Stimulated activated naive CD8-positive, alpha-beta T cell treated with anti-CD3 and anti-CD28 coated beads, Interleukin-15, amount 100 ng/mL, for 72 hours (primary cell): ENCODE measurements at regions not wholly inside any gene's neighbourhood (a gene's known extent, or its start where the extent isn't known, plus 50 kb on each side); places are given as distances from the start of the nearest gene placed in this dataset.
"Not testable (repeated sequence)": the region's sequence is repeated elsewhere in the genome, so short reads cannot be mapped to it uniquely, and the experiment has no call there.

ENCODE experiments used
- ATAC-seq: fragments of 150-1000 bp; cut with Tn5 transposase; 2 replicates; pipeline ENCODE4 v1.10.0; 2021; ENCODE audit warnings: mild to moderate bottlenecking, moderate library complexity
- DNase-seq, 2 donors: peaks; one replicate each; pipeline ENCODE4 v3.0.0; 2021 to 2022
- H3K27ac Mint-ChIP-seq, 2 donors: one replicate each; pipeline ENCODE4 v1.8.0; 2022; ENCODE audit warnings: mild to moderate bottlenecking in 2 of 2, mixed read lengths in 2 of 2, moderate library complexity in 2 of 2
- H3K27me3 Mint-ChIP-seq: one replicate; pipeline ENCODE4 v1.8.0; 2022; ENCODE audit warnings: mixed read lengths
- H3K4me1 Mint-ChIP-seq: one replicate; pipeline ENCODE4 v1.8.0; 2022; ENCODE audit warnings: mild to moderate bottlenecking, mixed read lengths
- H3K4me3 Mint-ChIP-seq, 2 donors: one replicate each; pipeline ENCODE4 v1.8.0; 2022; ENCODE audit warnings: mild to moderate bottlenecking in 2 of 2, mixed read lengths in 2 of 2, moderate library complexity in 1 of 2
- H3K9me3 Mint-ChIP-seq, 2 donors: one replicate each; pipeline ENCODE4 v1.8.0; 2022; ENCODE audit warnings: mixed read lengths in 2 of 2

- H3K4me1 Mint-ChIP-seq, result no peaks in the 10 kb centered on the region
- no peak overlapping the region for H3K27ac Mint-ChIP-seq
- H3K4me3 Mint-ChIP-seq, result no peak overlapping the region
- no peak for DNase-seq
- no peak for ATAC-seq
- peaks cover 12 to 30% of the 10 kb centered on the region in 2 donors for H3K9me3 Mint-ChIP-seq
- no peaks in the 10 kb centered on the region for H3K27me3 Mint-ChIP-seq
Observed at GRCh38 chr14:45658226-45658916, 405.4 kb upstream of the MIS18BP1 start.

- Mint-ChIP-seq H3K4me3 (no peak overlapping the region), H3K27me3 (no peaks in the 10 kb centered on the region), H3K9me3 (peaks cover 6 to 14% of the 10 kb centered on the region in 2 donors), H3K27ac (no peak overlapping the region), H3K4me1 (no peaks in the 10 kb centered on the region)
- DNase-seq (no peak), ATAC-seq (no peak)
Observed at GRCh38 chr14:45651890-45652289, 398.9 kb upstream of the MIS18BP1 start.

GRCh38 chr14:45650754-45651153 lies 397.8 kb upstream of the MIS18BP1 start:
- Mint-ChIP-seq H3K27ac (no peak overlapping the region), H3K4me1 (no peaks in the 10 kb centered on the region), H3K9me3 (peaks cover 6 to 14% of the 10 kb centered on the region in 2 donors), H3K27me3 (no peaks in the 10 kb centered on the region), H3K4me3 (no peak overlapping the region)
- ATAC-seq (no peak), DNase-seq (no peak)

- H3K4me3 Mint-ChIP-seq, result no peak overlapping the region
- H3K27me3 Mint-ChIP-seq, result no peaks in the 10 kb centered on the region
- DNase-seq (no peak), ATAC-seq (no peak)
- no peaks in the 10 kb centered on the region for H3K4me1 Mint-ChIP-seq
- no peak overlapping the region for H3K27ac Mint-ChIP-seq
- peaks cover 6 to 17% of the 10 kb centered on the region in 2 donors for H3K9me3 Mint-ChIP-seq
Observed at GRCh38 chr14:45649051-45649450, 396.0 kb upstream of the MIS18BP1 start.

GRCh38 chr14:45641541-45641940 lies 388.5 kb upstream of the MIS18BP1 start:
- ATAC-seq (no peak), DNase-seq (no peak)
- Mint-ChIP-seq H3K4me1 (no peaks in the 10 kb centered on the region), H3K27ac (no peak overlapping the region), H3K27me3 (no peaks in the 10 kb centered on the region), H3K9me3 (peaks cover 8 to 19% of the 10 kb centered on the region in 2 donors), H3K4me3 (no peak overlapping the region)

GRCh38 chr14:45634651-45635441 lies 381.8 kb upstream of the MIS18BP1 start:
- DNase-seq, H3K27me3 Mint-ChIP-seq, H3K27ac Mint-ChIP-seq, H3K4me1 Mint-ChIP-seq, H3K9me3 Mint-ChIP-seq, H3K4me3 Mint-ChIP-seq: not testable (repeated sequence)
- ATAC-seq, result peak; percentile 49

- H3K9me3 Mint-ChIP-seq, result peaks cover 0 to 4% of the 10 kb centered on the region in 2 donors
- no peak for DNase-seq
- no peaks in the 10 kb centered on the region for H3K4me1 Mint-ChIP-seq
- H3K27ac Mint-ChIP-seq, result no peak overlapping the region
- no peak for ATAC-seq
- no peak overlapping the region for H3K4me3 Mint-ChIP-seq
- H3K27me3 Mint-ChIP-seq, result no peaks in the 10 kb centered on the region
Observed at GRCh38 chr14:45633220-45633984, 380.4 kb upstream of the MIS18BP1 start.

- Mint-ChIP-seq H3K4me1 (no peaks in the 10 kb centered on the region), H3K4me3 (no peak overlapping the region), H3K9me3 (peaks cover 7 to 19% of the 10 kb centered on the region in 2 donors), H3K27ac (no peak overlapping the region), H3K27me3 (no peaks in the 10 kb centered on the region)
- ATAC-seq (no peak), DNase-seq (no peak)
Observed at GRCh38 chr14:45621731-45622130, 368.7 kb upstream of the MIS18BP1 start.

- H3K4me1 Mint-ChIP-seq, result no peaks in the 10 kb centered on the region
- DNase-seq (no peak), ATAC-seq (no peak)
- H3K4me3 Mint-ChIP-seq, result no peak overlapping the region
- peaks cover 0 to 15% of the 10 kb centered on the region in 2 donors for H3K9me3 Mint-ChIP-seq
- H3K27me3 Mint-ChIP-seq, result no peaks in the 10 kb centered on the region
- no peak overlapping the region for H3K27ac Mint-ChIP-seq
Observed at GRCh38 chr14:45619831-45620230, 366.8 kb upstream of the MIS18BP1 start.

GRCh38 chr14:45610318-45610717 lies 357.3 kb upstream of the MIS18BP1 start:
- no peaks in the 10 kb centered on the region for H3K27me3 Mint-ChIP-seq
- ATAC-seq, result no peak

GRCh38 chr14:45587142-45587541 lies 334.1 kb upstream of the MIS18BP1 start:
- Mint-ChIP-seq H3K9me3 (peaks cover 8 to 43% of the 10 kb centered on the region in 2 donors), H3K27me3 (no peaks in the 10 kb centered on the region)

More at GRCh38 chr14:45610318-45610717, 357.3 kb upstream of the MIS18BP1 start:
- Mint-ChIP-seq H3K27ac (no peak overlapping the region), H3K9me3 (no peaks in the 10 kb centered on the region), H3K4me3 (no peak overlapping the region), H3K4me1 (no peaks in the 10 kb centered on the region)
- DNase-seq, result no peak

GRCh38 chr14:45559626-45560025 lies 306.6 kb upstream of the MIS18BP1 start:
- no peak overlapping the region for H3K4me3 Mint-ChIP-seq
- H3K9me3 Mint-ChIP-seq, result peaks cover 0 to 4% of the 10 kb centered on the region in 2 donors
- no peak overlapping the region for H3K27ac Mint-ChIP-seq
- H3K4me1 Mint-ChIP-seq, result no peaks in the 10 kb centered on the region
- DNase-seq, result no peak
- H3K27me3 Mint-ChIP-seq, result no peaks in the 10 kb centered on the region
- no peak for ATAC-seq

More at GRCh38 chr14:45587142-45587541, 334.1 kb upstream of the MIS18BP1 start:
- Mint-ChIP-seq H3K4me1 (no peaks in the 10 kb centered on the region), H3K27ac (no peak overlapping the region), H3K4me3 (no peak overlapping the region)
- ATAC-seq (no peak), DNase-seq (no peak)

GRCh38 chr14:45558183-45558582 lies 305.2 kb upstream of the MIS18BP1 start:
- Mint-ChIP-seq H3K4me1 (no peaks in the 10 kb centered on the region), H3K9me3 (peaks cover 4 to 6% of the 10 kb centered on the region in 2 donors), H3K27ac (no peak overlapping the region), H3K4me3 (no peak overlapping the region), H3K27me3 (no peaks in the 10 kb centered on the region)
- no peak for DNase-seq
- ATAC-seq, result no peak

GRCh38 chr14:45553981-45554380 lies 301.0 kb upstream of the MIS18BP1 start:
- Mint-ChIP-seq H3K9me3 (peaks cover 16 to 30% of the 10 kb centered on the region in 2 donors), H3K4me3 (no peak overlapping the region), H3K4me1 (no peaks in the 10 kb centered on the region), H3K27me3 (no peaks in the 10 kb centered on the region), H3K27ac (no peak overlapping the region)
- DNase-seq (no peak), ATAC-seq (no peak)

- not testable (repeated sequence) for H3K4me3 Mint-ChIP-seq, H3K27me3 Mint-ChIP-seq
Observed at GRCh38 chr14:45551240-45551820, 298.3 kb upstream of the MIS18BP1 start.

More at GRCh38 chr14:45551240-45551820, 298.3 kb upstream of the MIS18BP1 start:
- H3K27ac Mint-ChIP-seq, ATAC-seq, H3K4me1 Mint-ChIP-seq, DNase-seq: not testable (repeated sequence)
- peaks cover 13 to 36% of the 10 kb centered on the region in 2 donors for H3K9me3 Mint-ChIP-seq
